Spleen (tissue), 11 donors: ENCODE measurements at regions not wholly inside any gene's neighbourhood (a gene's known extent, or its start where the extent isn't known, plus 50 kb on each side); places are given as distances from the start of the nearest gene placed in this dataset.

Experiments
- DNase-seq: peaks from one replicate; pipeline ENCODE4 v3.0.0-alpha.2; 2020
- H3K27ac ChIP-seq, 8 donors: fragments of 200-600 bp; sonication (generic) in 7 of 8; 1 replicate in 4 of 8; 2 replicates in 4 of 8; pipeline versions ENCODE4 v1.5.0 to v1.8.0; 2016 to 2021; ENCODE audit warnings: inconsistent platforms in 4 of 8, mild to moderate bottlenecking in 4 of 8, moderate library complexity in 1 of 8
- H3K27me3 ChIP-seq, 7 donors: fragments of 200-600 bp; sonication (generic) in 6 of 7; replicated peaks in 1 of 7; 1 replicate in 4 of 7; 2 replicates in 3 of 7; pipeline versions ENCODE4 v1.5.0 to v1.8.0; 2016 to 2021; ENCODE audit warnings: inconsistent platforms in 3 of 7, mild to moderate bottlenecking in 1 of 7
- H3K36me3 ChIP-seq, 6 donors: fragments of 200-600 bp; sonication (generic) in 5 of 6; 1 replicate in 4 of 6; 2 replicates in 2 of 6; pipeline versions ENCODE4 v1.5.0 to v1.8.0; 2016 to 2021; ENCODE audit warnings: inconsistent platforms in 2 of 6
- H3K4me1 ChIP-seq, 6 donors: fragments of 200-600 bp; sonication (generic) in 5 of 6; 1 replicate in 3 of 6; 2 replicates in 3 of 6; pipeline versions ENCODE4 v1.5.0 to v1.8.0; 2016 to 2021; ENCODE audit warnings: inconsistent platforms in 3 of 6
- H3K4me3 ChIP-seq, 8 donors: fragments of 200-600 bp; sonication (generic) in 7 of 8; 1 replicate in 4 of 8; 2 replicates in 4 of 8; pipeline versions ENCODE4 v1.5.0 to v1.8.0; 2016 to 2021; ENCODE audit warnings: inconsistent platforms in 4 of 8, mild to moderate bottlenecking in 4 of 8, moderate library complexity in 2 of 8
- H3K9me3 ChIP-seq, 8 donors: fragments of 200-600 bp; sonication (generic) in 7 of 8; 1 replicate in 4 of 8; 2 replicates in 4 of 8; pipeline versions ENCODE4 v1.5.0 to v1.8.0; 2016 to 2021; ENCODE audit warnings: inconsistent platforms in 4 of 8
- CTCF ChIP-seq, 11 experiments: fragments of 200-600 bp in 7 of 11; fragments of 450-650 bp in 4 of 11; sonication (generic) in 4 of 11; IDR thresholded peaks in 8 of 11; conservative IDR thresholded peaks in 3 of 11; 1 replicate in 7 of 11; 2 replicates in 4 of 11; pipeline versions ENCODE4 v1.4.0 to v1.8.0; 2016 to 2021; ENCODE audit warnings: antibody characterized with exemption in 11 of 11, inconsistent platforms in 4 of 11, mild to moderate bottlenecking in 1 of 11
- POLR2A ChIP-seq, 3 donors: fragments of 450-650 bp; IDR thresholded peaks; one replicate each; pipeline ENCODE4 v1.5.1; 2017; ENCODE audit warnings: antibody characterized with exemption in 3 of 3, mild to moderate bottlenecking in 1 of 3
- POLR2AphosphoS5 ChIP-seq, 3 donors: sonication (generic); formaldehyde crosslinking; IDR thresholded peaks; one replicate each; pipeline ENCODE4 v1.5.1; 2017; ENCODE audit warnings: antibody characterized with exemption in 3 of 3
- WGBS, 5 donors: extraction: QIAGEN DNeasy Blood & Tissue Kit in 3 of 5; methylation state at CpG; one replicate each; pipeline versions ENCODE4 v1.1.5 to v1.1.7; 2013 to 2018; 5-methylcytosine and 5-hydroxymethylcytosine counted together
- intact Hi-C: fragments of 100-400 bp; cut with DNase I; formaldehyde crosslinking; loops from one replicate; pipeline ENCODE4 v1.15.0; 2023; ENCODE audit warnings: low total_unique reads
- donor health status: healthy with polysubstance abuse.
- donor health status: DM: no; HTN: no; CAD: no; lungs with moderate emphysema.
- donor health status: DM: no; HTN: no; CAD: no.
- donor health status: Bipolar disorder and iron deficiency.
- donor health status: healthy.
- donor health status: DM: no; HTN: no; CAD: no.
- donor health status: DM: yes; HTN: yes; CAD: no.

- intact Hi-C loops, result loop anchor here (10.0 kb wide), 1 partner anchor 459 kb away; no protein-coding TSS in a partner anchor
- 65 to 85% (median 77%) methylated on average over 6 of the region's 6 CpGs for WGBS, 5 donors
These were observed 179.3 kb downstream of the FOXB1 start for GRCh38 chr15:60183366-60183765.

GRCh38 chr15:60184579-60184978 is 180.5 kb downstream of the FOXB1 start:
- intact Hi-C loops, result loop anchor here (10.0 kb wide), 1 partner anchor 460 kb away; no protein-coding TSS in a partner anchor
- H3K27ac ChIP-seq, result no peak overlapping the region
- peaks cover 0 to 37% (median 0%) of the 10 kb centered on the region in 7 donors for H3K27me3 ChIP-seq
- no peak for TF ChIP-seq POLR2A (IDR thresholded peaks at IDR 0.05)
- H3K36me3 ChIP-seq, result no peaks in the 10 kb centered on the region
- no peaks in the 10 kb centered on the region for H3K4me1 ChIP-seq
- WGBS, 5 donors, result 83 to 96% (median 90%) methylated on average over 7 to 8 of the region's 8 CpGs
- no peak for DNase-seq
- H3K4me3 ChIP-seq, result no peak overlapping the region
- no peaks in the 10 kb centered on the region for H3K9me3 ChIP-seq

More at GRCh38 chr15:60183366-60183765, 179.3 kb downstream of the FOXB1 start:
- no peak overlapping the region for H3K27ac ChIP-seq
- H3K27me3 ChIP-seq, result peaks cover 0 to 37% (median 0%) of the 10 kb centered on the region in 7 donors
- DNase-seq, result no peak
- no peaks in the 10 kb centered on the region for H3K36me3 ChIP-seq
- TF ChIP-seq POLR2AphosphoS5 (IDR thresholded peaks at IDR 0.05), result no peak
- no peak for TF ChIP-seq CTCF (IDR thresholded peaks at IDR 0.05 in 8 of 11, conservative IDR thresholded peaks at IDR 0.05 in 3 of 11)
- TF ChIP-seq POLR2A (IDR thresholded peaks at IDR 0.05), result no peak
- H3K4me1 ChIP-seq, result no peaks in the 10 kb centered on the region
- H3K9me3 ChIP-seq, result no peaks in the 10 kb centered on the region
- H3K4me3 ChIP-seq, result no peak overlapping the region

- Histone ChIP-seq H3K4me3 (no peak overlapping the region), H3K27ac (no peak overlapping the region), H3K4me1 (no peaks in the 10 kb centered on the region), H3K36me3 (no peaks in the 10 kb centered on the region), H3K27me3 (peaks cover 0 to 31% (median 0%) of the 10 kb centered on the region in 7 donors), H3K9me3 (no peaks in the 10 kb centered on the region)
- DNase-seq, result no peak
- TF ChIP-seq POLR2A (IDR thresholded peaks at IDR 0.05), result no peak
- TF ChIP-seq POLR2AphosphoS5 (IDR thresholded peaks at IDR 0.05), result no peak
- TF ChIP-seq CTCF (IDR thresholded peaks at IDR 0.05 in 8 of 11, conservative IDR thresholded peaks at IDR 0.05 in 3 of 11), result no peak
- intact Hi-C loops, result no loop called here
- 80 to 92% (median 85%) methylated on average over 6 of the region's 6 CpGs for WGBS, 5 donors
These were observed 186.9 kb downstream of the FOXB1 start for GRCh38 chr15:60191016-60191415.

- DNase-seq, result no peak
- intact Hi-C loops, result no loop called here
- no peak overlapping the region for H3K4me3 ChIP-seq
- peaks cover 0 to 31% (median 0%) of the 10 kb centered on the region in 7 donors for H3K27me3 ChIP-seq
- no peaks in the 10 kb centered on the region for H3K36me3 ChIP-seq
- H3K9me3 ChIP-seq, result no peaks in the 10 kb centered on the region
- no peaks in the 10 kb centered on the region for H3K4me1 ChIP-seq
- TF ChIP-seq CTCF (IDR thresholded peaks at IDR 0.05 in 8 of 11, conservative IDR thresholded peaks at IDR 0.05 in 3 of 11), result no peak
- no peak for TF ChIP-seq POLR2A (IDR thresholded peaks at IDR 0.05)
- TF ChIP-seq POLR2AphosphoS5 (IDR thresholded peaks at IDR 0.05), result no peak
- no peak overlapping the region for H3K27ac ChIP-seq
- 84 to 92% (median 89%) methylated on average over 2 of the region's 2 CpGs for WGBS, 5 donors
These were observed 187.7 kb downstream of the FOXB1 start for GRCh38 chr15:60191821-60192220.

- no peak overlapping the region for H3K27ac ChIP-seq
- H3K36me3 ChIP-seq, result no peaks in the 10 kb centered on the region
- WGBS, 5 donors, result 58 to 78% (median 75%) methylated on average over 1 of the region's 1 CpG
- no peak overlapping the region for H3K4me3 ChIP-seq
- H3K9me3 ChIP-seq, result no peaks in the 10 kb centered on the region
- peaks cover 0 to 32% (median 0%) of the 10 kb centered on the region in 7 donors for H3K27me3 ChIP-seq
- TF ChIP-seq POLR2AphosphoS5 (IDR thresholded peaks at IDR 0.05) (no peak), POLR2A (IDR thresholded peaks at IDR 0.05) (no peak), CTCF (IDR thresholded peaks at IDR 0.05 in 8 of 11, conservative IDR thresholded peaks at IDR 0.05 in 3 of 11) (no peak)
- intact Hi-C loops, result no loop called here
- no peaks in the 10 kb centered on the region for H3K4me1 ChIP-seq
- no peak for DNase-seq
These were observed 191.5 kb downstream of the FOXB1 start for GRCh38 chr15:60195611-60196010.
